ENCODE measurements at regions not wholly inside any gene's neighbourhood (a gene's known extent, or its start where the extent isn't known, plus 50 kb on each side); places are given as distances from the start of the nearest gene placed in this dataset.

GRCh38 chr21:38945545-38946245, 140.0 kb downstream of the ETS2 start:
- no peak for TF ChIP-seq TCF4 (CRISPR knock-in tag; IDR thresholded peaks at IDR 0.05; ENCODE audit: borderline replicate concordance)
- no peak for TF ChIP-seq ESRRG (CRISPR knock-in tag; IDR thresholded peaks at IDR 0.05)
- TF ChIP-seq ZNF70 (CRISPR knock-in tag; IDR thresholded peaks at IDR 0.05) = no peak
